GM19328 (cell line): ENCODE measurements at regions not wholly inside any gene's neighbourhood (a gene's known extent, or its start where the extent isn't known, plus 50 kb on each side); places are given as distances from the start of the nearest gene placed in this dataset.
"Not testable (repeated sequence)": the region's sequence is repeated elsewhere in the genome, so short reads cannot be mapped to it uniquely, and the experiment has no call there.

Experiments
- ATAC-seq: cut with Tn5 transposase; IDR thresholded peaks from one replicate; pipeline ENCODE4 v1.9.1; 2021; ENCODE audit warnings: mild to moderate bottlenecking, moderate library complexity; ENCODE audit not compliant: unreplicated experiment

DNA sequence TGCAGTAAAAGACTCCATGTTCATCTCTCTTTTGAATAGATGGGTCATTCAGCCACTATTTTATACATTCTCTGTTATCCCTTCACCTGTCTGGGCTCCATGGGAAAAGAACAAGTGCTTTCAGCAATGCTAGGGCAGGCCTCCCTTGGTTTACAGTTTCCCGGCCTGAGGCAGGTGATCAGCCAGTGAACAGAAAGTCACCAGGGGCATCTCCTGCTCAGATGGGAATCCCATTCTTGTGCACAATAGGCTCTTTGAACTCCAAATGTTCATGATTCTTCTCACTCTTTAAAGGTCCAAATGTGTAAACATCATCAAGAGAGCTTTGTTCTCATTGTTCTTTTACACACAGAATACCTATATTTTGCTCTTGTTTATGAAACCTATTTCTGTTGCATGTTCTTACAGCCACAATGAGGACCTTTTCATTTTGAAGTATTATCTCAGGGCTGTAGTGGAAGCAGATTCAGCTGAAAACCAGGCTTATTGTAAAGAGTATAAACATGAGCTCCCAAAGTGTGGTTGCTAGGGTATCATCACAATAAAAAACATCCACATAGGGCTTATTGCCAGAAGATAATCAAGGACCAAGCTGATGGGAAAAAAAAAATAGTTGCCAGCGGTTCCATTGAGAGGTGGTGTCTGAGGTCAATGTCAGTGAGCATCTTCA lies 267.1 kb upstream of the SGK1 start:
- no peak for ATAC-seq

DNA sequence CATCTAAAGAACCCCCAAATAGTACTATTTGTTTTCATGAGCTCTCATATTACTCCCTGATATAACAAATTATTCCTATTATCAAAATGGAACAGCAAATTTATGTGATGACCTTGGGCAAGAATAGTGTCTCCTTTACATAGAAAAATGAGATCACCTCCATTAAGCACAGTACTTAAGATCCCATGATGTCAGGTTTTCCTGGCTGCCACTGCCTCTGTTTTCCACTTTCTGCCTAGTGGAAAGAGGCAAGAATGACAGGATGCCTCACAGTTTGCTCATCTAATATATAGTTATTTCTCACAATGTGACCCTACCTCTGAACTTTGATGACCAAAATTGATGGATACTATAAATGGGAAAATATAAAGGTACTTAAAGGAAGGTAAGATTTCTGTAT lies 260.1 kb upstream of the SGK1 start:
- no peak for ATAC-seq

DNA sequence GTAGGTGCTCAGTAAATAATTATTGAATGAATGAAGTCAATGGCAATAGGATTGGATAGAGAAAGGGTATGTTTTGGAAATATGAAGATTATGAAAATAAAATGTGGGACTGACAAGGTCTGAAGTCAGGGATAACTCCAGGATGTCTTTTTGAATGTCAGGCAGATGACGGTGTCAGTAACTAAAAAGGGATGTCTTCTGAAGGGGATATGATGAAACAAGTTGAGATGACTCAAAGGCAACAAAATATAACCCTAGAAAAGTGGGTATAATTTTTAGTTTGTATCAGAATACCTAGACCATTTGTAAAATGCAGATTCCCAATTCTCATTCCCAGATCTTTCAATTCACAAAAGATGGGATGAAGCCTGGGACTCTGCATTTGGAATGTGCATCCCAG lies 257.3 kb upstream of the SGK1 start:
- no peak for ATAC-seq

DNA sequence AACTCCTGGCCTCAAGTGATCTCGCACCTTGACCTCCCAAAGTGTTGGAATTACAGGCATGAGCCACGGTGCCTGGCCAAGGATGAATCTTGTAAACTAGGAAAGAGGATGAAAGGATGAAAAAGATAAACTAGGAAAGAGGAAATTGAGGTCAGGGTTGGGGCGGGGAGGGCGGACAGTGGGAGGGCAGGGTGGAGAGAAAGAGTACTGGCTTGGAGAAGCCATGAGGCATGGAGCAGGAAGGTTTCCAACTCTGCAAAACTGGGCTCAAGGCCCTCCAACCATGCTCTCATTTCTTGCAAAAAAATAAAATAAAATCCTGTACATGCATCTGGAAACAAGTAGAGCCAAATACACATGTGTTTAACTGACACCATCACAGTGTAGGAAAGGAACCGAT lies 256.6 kb upstream of the SGK1 start:
- no peak for ATAC-seq

DNA sequence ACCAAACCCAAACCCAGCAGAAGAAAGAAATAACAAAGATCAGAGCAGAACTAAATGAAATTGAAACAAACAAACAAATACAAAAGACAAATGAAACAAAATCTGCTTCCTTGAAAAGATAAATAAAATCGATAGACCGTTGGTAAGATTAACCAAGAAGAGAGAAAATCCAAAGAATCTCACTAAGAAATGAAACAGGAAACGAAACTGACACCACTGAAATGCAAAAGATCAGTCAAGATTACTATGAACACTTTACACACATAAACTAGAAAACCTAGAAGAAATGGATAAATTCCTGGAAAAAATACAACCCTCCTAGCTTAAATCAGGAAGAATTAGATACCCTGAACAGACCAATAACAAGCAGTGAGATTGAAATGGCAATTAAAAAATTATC lies 252.1 kb upstream of the SGK1 start:
- ATAC-seq: not testable (repeated sequence)

DNA sequence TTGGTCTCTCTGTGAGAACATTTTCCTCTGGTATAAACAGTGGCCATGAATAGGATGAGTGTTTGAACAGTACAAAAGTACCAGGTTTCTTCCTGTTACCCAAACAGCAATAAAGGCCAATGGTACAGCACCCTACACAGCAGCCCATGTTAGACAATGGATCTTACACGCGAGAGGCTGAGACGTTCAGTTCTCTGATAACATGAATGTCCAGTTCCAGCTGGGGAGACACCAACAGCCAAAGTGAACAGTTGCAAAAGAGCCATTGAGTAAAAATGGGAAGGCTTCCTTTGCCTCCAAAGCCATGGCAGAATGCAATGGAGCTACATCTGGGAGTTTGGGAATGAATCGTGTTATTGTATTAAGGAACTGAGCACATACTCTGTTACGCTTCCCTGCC lies 246.8 kb upstream of the SGK1 start:
- no peak for ATAC-seq

DNA sequence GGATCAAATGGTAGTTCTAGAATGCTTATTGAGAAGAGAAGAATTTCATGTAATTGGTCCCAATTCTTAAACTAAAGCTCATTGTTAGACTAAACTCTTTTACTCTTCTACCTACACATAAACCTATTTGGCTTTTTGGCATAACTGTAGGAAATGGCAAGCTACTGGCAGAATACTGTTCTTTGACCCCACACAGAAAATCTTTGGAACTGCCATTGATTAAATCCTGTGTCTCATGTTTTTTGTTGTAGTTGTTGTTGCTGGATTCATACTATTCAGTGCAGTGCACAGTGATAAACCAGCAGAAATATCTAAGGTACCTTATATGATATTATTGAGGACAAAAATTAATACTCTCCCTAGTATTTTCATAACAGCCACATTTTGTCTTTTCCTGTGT lies 242.1 kb upstream of the SGK1 start:
- no peak for ATAC-seq

DNA sequence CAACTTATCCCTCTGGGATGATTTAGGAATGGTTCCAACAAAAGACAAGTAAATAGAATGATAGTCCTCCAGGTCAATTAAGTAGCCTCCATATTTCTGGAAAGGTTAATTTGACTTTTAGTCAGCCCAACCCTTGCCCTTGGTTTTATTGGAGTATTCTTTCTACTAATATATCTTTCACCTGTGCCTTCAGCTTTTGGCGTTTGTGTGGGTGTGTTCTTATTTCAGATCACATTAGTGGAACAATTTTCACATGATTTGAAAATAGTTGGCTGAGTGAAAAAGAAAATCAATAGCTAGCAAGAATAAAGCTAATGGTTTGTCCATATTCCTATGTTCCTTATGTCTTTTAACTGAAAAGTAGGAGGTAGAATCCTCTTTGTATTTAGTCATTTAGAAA lies 239.6 kb upstream of the SGK1 start:
- no peak for ATAC-seq

DNA sequence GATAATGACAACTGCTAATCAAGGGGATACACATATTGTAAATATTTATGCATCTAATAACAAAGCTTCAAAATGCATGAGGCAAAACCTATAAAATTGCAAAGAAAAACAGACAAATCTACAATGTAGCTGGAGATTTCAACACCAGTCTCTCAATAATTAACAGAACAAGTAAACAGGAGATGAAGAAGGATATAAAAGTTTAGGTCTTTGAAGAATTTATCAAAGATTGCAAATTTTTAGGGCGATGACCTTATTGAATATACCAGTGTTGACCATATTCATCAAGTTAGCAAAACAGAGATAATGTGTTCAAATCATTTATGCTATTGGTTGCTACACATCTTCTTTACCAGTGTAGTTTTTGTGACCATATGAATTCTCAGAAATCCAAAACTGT lies 237.8 kb upstream of the SGK1 start:
- no peak for ATAC-seq

DNA sequence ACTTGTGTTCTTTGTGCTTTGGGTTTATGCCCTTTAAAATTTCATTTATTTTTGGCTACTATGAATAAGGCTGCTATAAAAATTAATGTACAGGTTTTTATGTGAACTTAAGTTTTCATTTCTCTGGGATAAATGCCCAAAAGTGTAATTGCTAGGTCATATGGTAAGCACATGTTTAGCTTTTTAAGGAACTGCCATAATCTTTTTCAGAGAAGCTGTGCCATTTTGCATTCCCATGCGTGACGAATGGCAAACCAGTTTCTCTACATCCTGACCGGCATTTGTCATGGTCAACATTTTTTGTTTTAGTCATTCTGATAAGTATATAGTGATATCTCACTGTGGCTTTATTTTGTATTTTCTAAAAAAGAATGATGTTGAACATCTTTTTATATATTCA lies 236.0 kb upstream of the SGK1 start:
- no peak for ATAC-seq

DNA sequence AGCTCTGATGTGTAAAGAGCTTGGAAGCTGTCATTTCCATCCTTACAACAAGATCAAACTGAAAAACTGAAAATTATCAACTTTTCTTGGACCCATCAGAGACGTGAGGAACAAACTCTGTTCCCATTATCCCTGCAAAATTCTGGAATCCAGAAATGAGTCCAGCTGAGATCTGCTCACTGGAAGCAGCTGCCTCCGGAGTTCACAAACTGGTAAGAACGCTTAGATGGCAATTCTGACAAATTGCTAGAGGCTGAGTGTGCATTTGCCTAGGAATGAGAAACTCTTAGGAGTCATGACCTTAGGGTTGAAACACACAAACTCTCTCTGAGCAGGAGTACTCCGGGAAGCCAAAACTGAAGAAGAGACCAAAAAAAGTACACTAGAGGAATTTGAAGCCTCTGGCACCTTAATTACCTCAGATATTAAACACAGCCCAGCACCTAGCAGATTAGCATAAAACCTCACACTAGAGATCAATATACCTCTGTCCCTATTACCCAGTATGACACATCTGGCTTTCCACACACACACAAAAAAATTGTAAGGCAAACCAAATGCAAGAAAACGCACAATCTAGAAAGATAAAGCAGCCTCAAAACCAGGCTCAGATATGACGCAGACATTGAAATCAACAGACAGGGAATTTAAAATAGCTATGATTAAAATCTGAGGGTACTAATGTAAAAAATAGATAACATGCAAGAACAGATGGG lies 233.5 kb upstream of the SGK1 start:
- ATAC-seq: no peak

DNA sequence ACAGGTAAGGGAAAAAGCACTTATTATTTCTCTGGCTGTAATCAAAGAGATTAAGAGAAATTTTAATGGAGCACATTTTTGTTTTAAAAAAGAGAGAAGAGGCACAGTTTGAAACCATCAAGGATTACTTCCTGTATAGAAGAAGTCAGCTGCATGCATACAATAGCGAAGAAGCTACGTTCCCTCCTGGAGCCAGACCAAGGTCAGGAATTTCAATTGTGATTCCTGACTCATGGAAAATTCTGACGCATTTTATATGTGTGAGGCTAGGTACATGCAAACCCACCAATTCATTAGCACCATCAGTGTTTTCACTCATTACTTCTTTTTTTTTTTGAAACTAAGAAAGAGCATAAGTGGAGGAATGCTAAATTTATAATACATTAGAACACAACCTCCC lies 232.7 kb upstream of the SGK1 start:
- no peak for ATAC-seq

DNA sequence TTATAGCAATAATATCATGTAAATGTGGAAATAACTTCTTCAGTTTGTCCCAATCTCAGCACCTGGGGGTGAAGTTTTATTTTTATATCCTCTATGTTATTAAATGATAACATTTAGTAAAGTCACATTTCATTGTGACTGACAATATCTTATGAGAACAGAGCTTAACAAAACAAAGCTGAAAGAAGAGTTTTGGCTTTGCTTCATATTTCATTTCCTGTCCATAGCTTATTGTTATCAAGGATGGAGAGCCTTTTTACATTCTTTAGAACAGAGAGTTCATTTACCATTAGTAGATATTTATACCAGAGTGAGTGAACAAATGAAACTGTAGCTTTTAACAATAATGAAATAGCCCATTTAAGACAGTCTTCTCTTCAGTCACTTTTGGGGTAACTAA lies 231.9 kb upstream of the SGK1 start:
- no peak for ATAC-seq

DNA sequence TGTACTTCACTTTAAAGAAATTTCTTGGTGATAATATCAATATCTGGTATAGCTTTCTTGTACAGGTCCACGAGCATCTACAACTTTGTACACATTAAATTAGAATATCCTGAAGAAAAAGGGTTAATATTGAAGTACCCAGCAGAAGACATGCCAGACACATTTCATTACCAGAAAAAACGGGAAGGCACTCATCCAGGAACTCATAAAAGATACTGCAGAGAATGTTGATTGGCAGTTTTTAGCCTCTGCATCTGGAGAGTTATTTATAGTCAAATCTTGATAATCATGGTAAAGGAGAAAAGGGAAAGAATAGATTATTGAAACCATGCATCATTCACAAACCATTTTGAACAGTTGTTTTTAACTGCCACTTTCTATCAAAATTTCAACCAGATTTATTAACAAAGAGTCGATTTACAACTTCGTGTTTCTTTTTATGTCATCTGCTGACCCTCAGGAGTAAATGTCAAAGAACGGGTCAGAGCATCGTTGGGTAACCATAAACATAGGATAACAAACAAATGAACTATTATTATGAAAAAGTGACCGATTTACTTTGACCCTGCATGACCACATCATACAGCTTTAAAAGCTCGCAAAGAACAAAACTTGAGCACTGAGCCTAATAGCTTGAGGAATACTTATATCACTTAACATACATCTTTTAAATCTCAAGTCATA lies 229.2 kb upstream of the SGK1 start:
- ATAC-seq: no peak

DNA sequence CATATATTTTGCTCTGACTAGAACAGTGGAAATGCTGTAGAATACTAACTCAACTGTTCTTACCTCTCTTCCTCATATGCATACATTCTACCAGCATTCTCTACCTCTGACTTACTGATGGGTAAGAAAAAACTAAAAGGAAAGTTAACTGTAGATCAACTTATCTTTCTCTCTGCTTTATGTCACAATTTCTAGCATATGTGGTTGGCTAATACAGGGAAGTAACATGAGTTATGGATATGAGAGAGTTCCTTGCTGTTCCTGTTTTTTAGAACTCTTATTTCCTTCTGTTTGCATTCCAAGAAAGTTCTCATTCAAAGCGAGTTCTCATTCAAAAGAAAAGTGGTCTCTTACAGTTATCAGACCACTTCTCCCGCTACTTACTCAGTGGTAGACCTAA lies 226.8 kb upstream of the SGK1 start:
- no peak for ATAC-seq

DNA sequence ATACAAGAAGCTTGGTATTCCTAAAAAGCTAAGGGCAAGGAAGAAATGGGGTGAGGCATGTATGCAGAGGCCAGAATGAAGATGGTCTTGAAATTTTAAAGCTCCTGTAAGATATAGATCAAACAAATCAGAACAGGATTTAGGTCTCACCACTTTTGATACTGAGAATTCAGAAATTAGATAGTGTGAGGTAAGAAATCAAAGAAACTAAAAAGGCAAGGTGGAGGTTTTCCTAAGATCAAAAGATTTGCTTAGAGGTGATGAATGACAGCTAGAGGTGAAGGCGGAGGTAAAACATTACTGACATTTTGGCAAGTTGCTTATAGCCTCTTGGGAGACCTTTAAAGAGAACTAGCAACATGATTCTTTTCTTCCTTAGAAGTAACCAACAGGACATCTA lies 225.2 kb upstream of the SGK1 start:
- ATAC-seq: no peak

DNA sequence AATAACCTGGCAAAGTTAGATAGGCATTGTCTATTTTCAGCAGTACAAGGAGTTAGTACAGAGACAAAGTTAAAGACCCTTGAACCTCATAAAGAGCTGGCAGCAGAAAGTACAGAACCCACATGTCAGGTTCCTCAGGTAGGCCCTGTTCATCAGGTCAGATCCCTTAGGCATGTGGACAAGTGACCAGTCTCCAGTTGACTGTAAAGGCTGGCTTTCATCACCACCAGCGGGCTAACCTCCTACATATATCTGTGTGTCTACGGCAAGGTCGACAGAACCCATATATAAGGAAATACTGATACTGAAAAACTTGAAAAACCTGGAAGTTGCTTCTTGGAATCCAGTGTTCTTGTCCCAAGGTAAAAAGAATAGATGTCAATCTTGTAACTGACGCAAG lies 223.1 kb upstream of the SGK1 start:
- no peak for ATAC-seq

DNA sequence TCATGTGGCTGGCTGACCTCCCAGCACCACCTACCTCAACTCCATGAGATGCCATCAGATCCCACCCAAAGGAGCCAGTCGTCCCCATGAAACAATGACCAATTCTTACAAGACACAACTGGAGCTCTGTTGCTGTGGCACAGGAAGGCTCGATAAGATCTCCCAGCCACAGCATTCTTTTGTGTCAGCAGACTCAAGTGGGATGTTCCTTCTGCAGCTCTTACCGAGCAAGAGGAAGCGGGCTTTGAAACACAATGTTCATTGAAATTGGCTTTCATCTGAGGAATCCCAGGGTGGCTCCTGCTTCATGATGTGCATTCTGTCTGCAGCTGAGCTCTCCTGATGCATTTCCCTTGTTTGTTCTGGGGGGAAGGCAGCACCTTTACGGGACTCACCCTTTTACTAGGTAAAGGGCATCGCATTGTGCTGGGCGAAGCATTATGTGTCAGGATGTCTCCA lies 222.0 kb upstream of the SGK1 start:
- no peak for ATAC-seq

DNA sequence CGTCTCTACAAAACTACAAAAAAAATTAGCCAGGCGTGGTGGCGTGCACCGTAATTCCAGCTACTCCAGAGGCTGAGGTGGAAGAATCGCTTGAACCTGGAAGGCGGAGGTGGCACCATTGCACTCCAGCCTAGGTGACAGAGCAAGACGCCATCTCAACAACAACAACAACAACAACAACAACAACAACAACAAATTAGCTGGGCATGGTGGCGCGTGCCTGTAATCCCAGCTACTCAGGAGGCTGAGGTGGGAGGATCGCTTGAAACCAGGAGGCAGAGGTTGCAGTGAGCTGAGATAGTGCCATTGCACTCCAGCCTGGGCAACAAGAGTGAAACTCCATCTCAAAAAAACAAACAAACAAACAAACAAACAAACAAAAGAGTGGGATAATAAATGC lies 219.9 kb upstream of the SGK1 start:
- not testable (repeated sequence) for ATAC-seq

DNA sequence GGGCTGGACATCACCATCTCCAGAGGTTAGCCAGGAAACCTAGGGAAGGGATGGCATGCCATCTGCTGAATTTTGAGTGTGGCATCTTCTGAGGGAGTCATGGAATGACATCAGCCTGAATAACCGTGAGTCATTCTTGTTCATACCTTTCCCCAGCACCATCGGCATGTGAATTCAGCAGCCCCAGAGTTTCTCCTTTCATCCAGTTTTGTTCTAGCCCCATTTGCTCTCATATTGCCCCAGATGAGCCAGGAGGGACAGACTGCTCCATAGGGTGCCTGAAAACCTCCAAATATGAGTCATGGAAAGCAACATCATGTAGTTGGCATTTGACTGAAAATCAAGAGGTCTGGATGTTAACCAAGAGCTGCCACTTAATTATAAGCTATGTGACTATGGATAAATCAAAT lies 219.2 kb upstream of the SGK1 start:
- no peak for ATAC-seq

DNA sequence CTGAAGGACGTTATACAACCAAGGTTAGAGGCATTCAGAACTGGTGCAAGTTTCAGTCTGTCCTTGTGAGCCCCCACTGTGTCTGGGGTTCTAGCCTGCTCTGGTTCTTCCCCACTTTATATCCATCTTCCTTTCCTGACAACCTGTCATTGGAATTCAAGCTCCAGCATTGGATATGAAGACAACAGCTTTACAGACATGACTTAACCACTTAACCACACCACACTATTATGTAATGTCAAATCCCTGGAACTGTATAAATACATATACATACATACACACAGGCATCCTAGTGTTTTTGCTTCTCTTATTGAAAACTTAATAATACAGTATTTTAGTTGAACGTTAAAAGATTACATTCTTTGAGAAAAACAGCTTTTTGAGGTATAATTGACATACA lies 217.9 kb upstream of the SGK1 start:
- ATAC-seq: no peak

DNA sequence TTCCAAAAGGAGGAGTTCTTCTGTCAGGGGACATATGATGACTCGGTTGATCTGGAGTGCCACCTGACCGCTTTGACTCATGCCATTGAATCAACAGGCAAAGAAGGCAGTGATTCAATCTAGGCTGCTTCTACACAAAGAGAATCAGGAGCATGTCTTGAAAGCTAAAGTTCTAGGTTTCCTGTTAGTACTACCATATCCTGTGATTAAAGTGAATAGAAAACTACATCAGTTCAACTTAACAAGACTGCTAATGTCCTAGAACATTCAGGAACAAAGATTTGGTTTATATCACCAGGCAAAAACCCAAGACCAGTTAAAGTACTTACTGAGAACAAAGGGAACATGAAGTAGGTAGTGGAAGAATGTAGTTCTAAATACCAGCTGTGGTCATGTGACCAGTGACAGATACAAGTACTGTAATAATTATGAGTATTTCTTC lies 216.8 kb upstream of the SGK1 start:
- ATAC-seq: no peak
